ENCODE measurements at regions not wholly inside any gene's neighbourhood (a gene's known extent, or its start where the extent isn't known, plus 50 kb on each side); places are given as distances from the start of the nearest gene placed in this dataset.
"Not testable (repeated sequence)": the region's sequence is repeated elsewhere in the genome, so short reads cannot be mapped to it uniquely, and the experiment has no call there.

DNA sequence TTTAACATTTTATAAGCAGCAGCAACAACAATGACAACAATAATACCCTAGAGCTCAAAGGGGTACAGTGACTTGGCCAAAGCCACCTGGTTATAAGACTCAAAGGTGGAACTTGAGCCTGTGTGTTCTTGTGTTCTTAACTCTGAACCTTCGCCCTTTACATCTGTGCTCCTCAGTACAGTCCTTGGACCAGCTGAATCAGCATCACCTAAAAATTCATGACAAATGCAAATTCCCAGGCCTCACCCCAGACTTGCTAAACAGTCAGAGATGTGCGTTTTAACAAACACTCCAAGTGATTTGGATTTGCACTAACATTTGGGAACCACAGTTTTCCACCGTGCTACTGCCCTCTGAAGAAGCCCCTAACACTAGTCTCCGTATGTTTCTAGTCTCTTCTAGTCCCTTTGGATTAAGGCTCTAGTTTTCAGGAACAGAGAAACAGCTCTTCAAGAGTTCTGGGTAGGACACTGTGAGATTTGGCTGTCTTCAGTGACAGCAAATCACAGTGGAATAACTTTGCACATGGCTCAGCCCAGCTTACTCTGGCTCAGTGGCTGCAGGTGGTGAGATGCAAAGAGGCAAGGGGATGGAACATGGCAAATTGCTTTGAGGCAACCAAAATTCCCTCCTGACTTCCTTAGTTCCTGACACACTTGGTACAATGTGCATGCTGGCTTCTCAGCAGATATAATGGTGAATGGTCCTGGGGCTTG lies 151.0 kb upstream of the CDH11 start:
- intact Hi-C loops (cut with DNase I) = no loop called here
- no peak for ATAC-seq
- no peak for DNase-seq

DNA sequence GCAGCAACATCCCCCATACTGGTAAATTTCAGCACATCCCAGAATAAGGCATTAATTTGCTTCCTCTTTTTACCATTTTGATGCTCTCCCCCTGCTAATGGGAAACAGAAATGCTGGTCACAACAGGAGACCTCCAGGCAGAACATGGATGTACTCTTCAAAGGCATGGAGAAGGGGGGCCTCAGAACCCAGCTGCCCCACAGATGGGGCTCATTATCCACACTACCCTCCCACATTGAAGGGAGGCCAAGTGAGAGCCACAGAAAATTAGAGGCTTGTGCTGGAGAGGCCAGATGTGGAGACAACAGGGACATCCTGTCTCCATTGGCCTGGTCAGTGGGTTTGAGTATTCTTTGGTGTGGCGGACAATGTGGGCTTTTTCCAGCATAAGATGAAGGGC lies 150.1 kb upstream of the CDH11 start:
- DNase-seq (no peak), ATAC-seq (no peak)
- intact Hi-C loops (cut with DNase I) = no loop called here

DNA sequence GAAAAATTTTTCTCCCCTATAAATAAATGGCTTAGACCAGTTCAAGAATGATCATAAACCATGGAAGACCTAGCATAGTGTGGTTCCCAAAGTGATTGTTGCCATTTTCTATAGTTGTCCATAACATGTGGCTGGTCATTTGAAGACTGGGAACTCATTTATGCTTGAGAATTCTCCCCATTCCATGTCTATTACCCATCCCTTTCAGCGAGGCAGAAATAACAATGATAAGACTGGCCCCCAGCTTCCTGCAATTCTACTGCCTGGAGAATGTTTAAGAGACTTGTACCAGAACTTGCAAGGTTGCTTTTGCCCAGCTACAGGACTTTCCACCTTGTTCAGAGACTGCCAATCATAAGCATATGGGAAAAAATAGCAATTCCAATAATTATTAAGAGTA lies 146.5 kb upstream of the CDH11 start:
- ATAC-seq (no peak), DNase-seq (no peak)
- intact Hi-C loops (cut with DNase I) = no loop called here

DNA sequence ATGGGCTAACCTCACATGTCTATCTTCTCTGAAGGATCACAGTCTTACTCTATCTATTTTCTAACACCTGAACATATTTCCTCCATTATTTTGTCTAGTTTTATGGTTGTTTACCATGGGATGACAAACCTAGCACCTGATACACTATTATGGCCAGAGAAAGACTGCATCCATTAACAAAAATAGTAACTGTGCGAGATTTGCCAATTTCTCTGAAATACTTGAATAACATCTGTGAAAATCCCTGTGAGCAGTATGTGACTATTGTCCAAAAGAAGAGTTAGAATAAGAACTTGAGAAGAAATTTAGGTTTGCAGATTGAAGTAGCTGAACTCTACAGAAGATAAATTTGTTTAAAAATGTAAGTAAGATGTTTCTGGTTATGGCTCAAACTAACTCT lies 142.0 kb upstream of the CDH11 start:
- intact Hi-C loops (cut with DNase I) = no loop called here
- DNase-seq (no peak), ATAC-seq (no peak)

DNA sequence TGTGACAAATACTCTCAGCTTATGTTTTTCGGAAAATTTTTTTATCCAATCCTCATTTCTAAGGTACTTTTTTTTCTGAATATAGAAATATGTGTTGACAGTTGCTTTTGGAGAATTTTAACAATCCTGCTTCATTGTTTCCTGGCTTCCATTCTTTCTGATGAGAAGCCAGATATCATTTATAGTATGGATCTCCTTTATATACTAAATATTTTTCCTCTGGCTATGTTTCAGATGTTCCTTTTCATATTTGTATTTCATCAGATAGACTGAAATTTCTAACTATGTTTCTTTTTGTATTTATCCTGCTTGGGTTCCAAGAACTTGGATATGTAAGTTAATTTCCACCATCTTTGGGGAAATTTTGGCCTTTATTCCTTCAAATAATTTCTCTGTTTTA lies 138.9 kb upstream of the CDH11 start:
- no peak for ATAC-seq
- intact Hi-C loops (cut with DNase I) = no loop called here
- DNase-seq = no peak

DNA sequence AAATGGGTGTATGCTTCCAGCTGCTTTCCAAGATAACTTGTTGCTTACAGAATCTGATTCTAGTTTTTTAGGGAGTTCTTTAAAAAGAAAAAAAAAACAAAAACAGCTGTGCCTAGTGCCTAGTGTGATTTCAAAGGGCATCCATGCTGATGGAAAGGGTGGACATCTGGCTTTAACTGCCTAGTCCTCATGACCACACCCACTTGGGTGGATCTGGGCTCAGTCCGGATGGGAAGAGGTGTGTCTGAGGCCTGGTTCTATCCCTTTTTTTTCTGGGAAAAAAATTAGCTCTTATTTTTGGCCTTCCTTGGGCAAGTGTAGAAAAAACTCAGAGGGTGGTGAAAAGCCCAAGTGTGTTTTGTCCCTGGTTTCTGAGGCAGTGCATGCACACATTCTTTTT lies 132.3 kb upstream of the CDH11 start:
- intact Hi-C loops (cut with DNase I) = no loop called here
- ATAC-seq (no peak), DNase-seq (no peak)

DNA sequence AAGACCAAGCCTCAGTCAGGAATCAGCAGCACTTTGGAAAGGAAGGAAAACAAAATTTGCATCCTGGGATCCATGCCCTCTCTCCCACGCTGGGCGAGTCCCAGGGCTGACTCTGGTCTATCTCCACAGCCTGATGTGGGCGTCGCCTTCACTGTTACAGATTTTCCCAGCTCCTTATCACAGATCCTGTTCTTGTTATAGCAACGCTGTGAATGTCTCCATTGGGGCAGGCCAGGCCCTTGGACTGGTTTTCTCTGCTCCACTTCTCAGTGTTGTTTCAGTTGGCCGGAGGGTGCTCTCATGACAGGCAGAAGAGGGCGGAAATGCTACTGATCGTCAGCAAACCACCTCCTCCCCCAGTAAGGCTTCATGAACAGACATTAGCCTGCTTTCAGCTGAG lies 127.9 kb upstream of the CDH11 start:
- DNase-seq = peak; percentile 87
- peak; percentile 96 to 98 for ATAC-seq
- intact Hi-C loops (cut with DNase I) = no loop called here

DNA sequence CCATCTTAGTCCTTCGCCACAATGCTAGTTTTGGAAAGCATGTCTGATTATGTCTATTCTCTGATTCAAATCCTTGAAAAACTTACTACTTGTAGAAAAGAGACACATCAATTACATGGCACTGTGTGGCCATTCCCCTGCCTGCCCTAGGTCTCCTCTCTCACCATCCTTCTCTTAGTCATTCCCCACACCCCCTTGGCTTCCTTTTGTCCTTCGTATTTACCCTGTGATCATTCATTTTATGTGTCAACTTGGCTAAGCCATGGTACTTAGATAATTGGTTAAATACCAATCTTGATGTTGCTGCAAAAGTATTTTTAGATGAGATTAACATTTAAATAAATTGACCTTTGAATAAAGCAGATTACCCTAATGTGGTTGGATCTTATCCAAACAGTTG lies 122.9 kb upstream of the CDH11 start:
- no peak for ATAC-seq

DNA sequence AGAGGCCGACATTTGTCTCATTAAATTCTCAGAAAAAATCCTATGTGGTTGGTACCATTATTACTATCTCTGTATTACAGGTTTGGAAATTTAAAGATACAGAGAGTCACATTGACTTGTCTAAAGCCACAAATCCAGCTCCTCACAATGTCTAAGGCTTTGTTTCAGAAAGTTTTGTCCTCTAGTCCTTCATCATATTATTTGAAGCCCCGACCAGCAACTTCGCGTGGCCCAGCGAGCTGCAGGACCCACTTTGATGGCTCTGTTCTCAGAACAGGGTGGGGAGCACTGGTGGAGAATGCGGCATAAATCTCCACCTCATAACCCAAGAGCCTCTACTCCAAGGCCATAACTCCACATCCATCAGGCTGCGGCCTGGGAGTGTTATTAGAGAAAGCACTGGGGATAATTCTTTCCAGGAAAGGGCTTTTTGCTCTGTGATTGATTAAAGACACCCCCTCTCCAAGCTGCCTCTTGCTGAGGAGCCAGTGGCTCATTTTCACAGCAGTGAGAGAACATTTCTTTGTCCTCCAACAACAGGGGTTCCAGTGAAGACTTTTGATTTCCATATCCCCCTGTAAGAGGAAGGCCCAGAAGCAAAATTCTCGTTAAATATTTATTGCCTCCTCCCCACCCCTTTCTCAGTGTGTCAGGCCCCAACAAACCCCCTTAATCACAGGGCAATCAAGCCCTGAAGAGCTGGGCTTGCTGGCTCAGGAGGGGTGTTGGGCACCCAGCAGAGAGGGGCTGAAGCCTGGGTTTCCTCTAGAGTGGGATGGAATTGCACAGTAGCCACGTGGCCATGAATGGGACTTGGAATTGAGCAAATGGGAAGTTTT lies 113.7 kb upstream of the CDH11 start:
- intact Hi-C loops (cut with DNase I) = no loop called here
- ATAC-seq (no peak), DNase-seq (no peak)

More for the DNA sequence above, 122.9 kb upstream of the CDH11 start:
- intact Hi-C loops (cut with DNase I) = no loop called here
- DNase-seq = no peak

DNA sequence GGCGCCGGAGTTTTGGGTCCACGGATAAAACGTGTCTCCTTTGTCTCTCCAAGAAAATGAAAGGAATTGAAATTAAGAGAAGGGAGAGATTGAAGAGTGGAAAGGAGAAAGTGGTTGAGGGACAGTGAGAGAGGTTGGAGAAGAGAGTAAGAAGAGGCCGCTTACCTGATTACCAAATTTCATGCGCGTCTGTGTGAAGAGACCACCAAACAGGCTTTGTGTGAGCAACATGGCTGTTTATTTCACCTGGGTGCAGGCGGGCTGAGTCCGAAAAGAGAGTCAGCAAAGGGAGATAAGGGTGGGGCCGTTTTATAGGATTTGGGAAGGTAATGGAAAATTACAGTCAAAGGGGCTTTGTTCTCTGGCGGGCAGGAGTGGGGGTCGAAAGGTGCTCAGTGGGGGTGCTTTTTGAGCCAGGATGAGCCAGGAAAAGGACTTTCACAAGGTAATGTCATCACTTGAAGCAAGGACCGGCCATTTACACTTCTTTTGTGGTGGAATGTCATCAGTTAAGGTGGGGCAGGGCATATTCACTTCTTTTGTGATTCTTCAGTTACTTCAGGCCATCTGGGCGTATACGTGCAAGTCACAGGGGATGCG lies 113.0 kb upstream of the CDH11 start:
- DNase-seq; ATAC-seq; intact Hi-C loops (cut with DNase I): not testable (repeated sequence)

DNA sequence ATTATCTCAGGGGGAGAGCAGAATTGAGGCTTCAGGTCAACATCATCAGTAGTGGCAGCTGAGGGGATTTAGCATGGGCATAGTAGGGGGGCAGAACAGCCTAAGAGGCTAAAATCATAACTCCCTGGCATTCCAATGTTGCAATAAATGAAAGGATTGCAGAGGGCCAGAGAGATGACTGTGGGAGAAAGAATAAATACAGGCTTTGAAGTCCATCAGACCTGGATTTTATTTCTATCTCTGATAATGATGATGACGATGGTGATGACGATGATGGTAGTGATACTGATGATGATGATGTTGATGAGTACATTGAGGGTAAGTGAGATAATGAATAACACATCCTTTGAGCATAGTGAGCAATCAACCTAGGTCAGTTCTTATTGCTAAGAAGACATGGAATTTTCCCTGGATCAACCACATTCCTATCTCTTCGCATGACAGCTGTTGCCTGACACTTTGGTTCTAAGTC lies 107.4 kb upstream of the CDH11 start:
- DNase-seq (no peak), ATAC-seq (peak in 1 of 2 donors; percentile 79)
- intact Hi-C loops (cut with DNase I) = no loop called here

DNA sequence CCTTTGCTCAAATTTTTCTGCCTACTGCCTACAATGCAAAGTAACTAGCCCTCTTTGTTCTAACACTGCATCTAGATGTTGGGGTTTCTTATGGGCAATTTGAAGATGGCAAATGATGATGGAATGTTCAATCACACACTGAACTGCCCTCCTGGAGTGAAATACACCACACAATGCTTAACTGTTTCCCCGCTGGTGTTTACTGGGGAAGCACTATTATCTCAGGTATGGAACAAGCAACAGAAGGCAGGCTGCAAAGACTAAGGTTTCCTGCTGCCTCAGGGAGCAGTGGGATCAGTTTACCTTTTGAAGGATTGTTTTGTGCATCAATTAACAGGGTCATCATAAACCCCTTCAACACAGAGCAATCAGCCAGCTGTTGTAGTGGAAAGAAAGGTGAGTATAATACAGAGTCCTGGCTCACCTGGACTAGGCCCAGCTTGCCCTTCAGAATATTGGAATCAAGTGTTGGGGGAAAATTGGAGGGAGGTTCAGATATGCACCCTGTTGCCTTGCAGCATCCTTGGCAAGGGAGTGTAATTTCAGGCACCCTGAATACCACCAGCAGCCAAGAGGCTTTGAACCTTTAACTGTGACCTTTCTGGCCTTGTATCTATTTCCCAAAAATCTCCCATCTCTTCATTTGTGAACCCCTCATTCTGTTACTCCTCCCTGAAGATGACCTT lies 105.4 kb upstream of the CDH11 start:
- DNase-seq (no peak), ATAC-seq (no peak)
- intact Hi-C loops (cut with DNase I) = no loop called here

DNA sequence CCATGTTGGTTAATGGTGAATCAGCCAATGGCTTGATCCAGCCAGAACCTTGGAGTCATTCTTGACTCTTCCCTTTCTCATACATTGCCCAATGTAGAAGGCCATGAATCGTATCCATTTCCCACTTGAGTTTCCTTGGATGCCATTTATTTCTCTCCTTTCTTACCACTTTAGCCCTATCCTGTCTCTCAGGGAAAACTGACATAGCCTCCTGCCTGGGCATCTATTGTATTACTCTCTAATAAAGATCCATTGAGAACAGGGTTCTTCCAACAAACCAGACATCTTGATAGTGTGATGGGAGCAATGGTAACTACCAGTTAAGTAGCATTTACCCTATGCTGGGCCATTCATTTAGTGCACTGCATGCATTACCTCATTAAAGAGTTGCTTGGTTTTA lies 104.2 kb upstream of the CDH11 start:
- intact Hi-C loops (cut with DNase I) = no loop called here
- DNase-seq (no peak), ATAC-seq (no peak)

DNA sequence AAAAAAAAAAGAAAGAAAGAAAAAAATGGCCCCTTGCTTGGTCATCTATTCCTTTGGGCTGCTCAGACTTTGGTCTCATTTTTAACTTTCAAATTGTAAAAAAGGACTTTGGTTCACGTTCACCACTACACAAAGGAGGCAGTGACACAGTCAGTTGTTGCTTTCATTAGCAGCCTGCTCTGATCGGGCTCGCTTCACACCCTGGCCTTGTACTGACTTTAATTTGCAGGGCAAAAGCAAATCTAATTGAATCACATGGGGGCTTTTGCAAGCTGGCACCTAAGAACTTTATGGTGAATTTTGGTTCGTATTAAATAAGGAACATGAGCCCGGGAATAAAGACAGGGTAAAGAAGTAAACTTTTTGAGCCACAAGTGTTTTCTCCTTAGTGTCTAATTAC lies 103.6 kb upstream of the CDH11 start:
- DNase-seq (no peak), ATAC-seq (no peak)
- intact Hi-C loops (cut with DNase I) = no loop called here

DNA sequence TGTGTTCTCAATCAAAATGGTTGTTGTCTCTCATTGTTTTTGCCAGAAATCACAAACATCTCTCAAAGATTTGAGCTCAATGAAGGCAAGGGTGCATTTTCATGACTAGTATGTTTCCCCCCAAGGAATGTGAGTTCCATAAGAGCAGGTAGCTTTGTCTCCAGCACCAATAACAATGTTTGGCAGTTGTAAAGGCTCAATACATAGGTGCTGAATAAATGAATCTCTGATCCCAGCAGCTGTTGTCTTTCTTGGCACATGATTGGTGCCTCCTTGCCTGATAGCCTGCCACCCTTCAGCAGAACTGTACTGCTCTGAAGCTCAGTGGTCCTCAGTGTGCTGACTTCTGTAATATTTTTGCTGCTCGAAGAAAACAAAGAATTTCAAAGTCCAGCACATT lies 103.1 kb upstream of the CDH11 start:
- intact Hi-C loops (cut with DNase I) = no loop called here
- ATAC-seq = no peak

DNA sequence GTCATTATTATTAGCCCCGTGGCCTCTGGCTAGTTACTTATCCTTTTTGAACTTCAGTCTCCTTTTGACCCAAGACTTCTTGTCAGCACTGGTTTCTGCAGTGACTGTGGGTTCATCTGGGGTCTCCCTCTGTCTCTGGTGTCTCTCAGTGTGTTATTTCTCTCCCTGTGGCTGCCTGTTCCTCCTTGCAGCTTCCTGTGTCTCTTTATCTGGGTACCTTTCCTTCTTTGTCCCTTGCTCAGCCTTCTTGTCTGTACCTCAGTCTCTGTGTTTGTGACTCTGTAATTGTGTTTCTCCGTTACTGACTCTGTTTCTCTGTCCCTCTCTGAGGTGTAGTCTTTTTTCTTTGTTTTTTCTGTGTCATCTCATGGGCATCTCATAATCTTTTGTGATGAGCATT lies 102.6 kb upstream of the CDH11 start:
- DNase-seq (no peak), ATAC-seq (no peak)
- intact Hi-C loops (cut with DNase I) = no loop called here

More for the DNA sequence above, 103.1 kb upstream of the CDH11 start:
- DNase-seq = no peak

DNA sequence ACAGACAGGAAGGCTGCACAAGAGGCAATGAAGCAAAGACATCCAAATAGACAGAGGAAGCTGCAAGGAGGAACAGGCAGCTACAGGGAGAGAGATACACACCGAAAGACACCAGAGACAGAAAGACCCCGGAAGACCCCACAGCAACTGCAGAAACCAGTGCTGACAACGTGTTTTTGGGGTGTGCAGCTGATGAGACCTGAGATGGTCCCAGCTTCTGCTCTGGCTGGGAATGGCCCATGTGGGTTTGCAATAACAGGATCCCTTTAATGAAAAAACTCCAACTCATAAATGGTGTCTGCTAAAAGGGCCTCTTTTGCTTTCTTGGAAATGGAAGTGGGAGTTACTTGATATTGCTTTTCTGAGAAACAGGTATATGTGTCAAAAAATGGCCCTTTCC lies 101.5 kb upstream of the CDH11 start:
- ATAC-seq (no peak), DNase-seq (no peak)
- intact Hi-C loops (cut with DNase I) = no loop called here

DNA sequence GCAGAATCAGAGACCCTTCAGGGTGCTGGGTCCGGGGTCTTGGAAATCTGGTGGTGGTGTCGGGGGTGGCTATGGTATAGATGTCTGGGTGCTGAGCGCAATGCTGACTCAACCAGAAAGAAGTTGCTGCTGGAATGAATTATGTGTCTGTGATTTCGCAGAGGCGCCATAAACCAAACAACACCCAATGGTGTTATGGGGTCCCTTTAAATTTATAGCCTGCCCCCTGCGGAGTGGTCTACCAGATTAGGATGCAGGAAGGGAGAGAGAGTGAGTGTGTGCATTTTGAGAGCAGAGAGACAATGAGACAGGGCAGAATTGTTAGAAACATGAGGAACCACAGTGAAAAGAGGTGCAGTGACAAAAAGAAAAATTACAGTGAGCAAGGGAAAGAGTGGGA lies 100.7 kb upstream of the CDH11 start:
- intact Hi-C loops (cut with DNase I) = no loop called here
- ATAC-seq (no peak), DNase-seq (no peak)

DNA sequence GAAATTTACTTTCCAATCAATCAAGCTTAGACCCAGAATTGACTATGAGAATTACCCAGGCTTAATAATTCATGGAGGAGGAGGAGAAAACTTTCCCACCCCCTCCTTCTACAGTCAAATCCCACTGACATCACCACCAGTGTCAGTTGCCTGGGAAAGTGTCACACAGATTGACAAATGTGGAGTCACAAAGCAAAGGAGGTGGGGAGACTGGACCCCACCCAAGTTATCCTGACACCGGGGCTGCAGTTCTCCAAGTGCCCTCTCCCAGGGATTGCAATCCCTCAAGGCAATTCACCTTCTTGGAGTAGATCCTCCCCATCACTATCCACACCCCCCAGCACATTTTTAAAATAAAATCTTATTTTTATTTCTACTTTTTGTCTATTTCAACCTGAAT lies 100.2 kb upstream of the CDH11 start:
- intact Hi-C loops (cut with DNase I) = no loop called here

DNA sequence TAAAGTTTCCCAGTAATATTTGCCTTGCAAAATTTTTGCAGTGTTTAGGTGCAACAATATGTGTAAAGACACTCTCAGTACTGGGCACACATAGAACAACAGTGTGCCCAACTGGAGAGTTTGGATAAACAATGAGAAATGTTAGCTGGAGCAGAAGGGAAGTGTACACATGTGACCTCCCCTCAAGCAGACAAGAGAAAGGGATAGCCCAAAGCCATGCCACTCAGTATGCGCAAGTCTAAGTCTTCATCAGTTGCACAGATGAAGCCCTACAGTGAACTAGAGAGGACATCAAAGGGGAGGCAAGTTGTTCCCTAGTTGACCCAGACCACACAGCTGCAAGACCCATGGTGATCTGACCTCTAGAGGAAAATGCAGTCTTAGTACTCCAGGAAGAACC lies 97.9 kb upstream of the CDH11 start:
- ATAC-seq (no peak), DNase-seq (no peak)
- intact Hi-C loops (cut with DNase I) = no loop called here

More for the DNA sequence above, 100.2 kb upstream of the CDH11 start:
- no peak for ATAC-seq
- DNase-seq = no peak
